ENCODE measurements at regions not wholly inside any gene's neighbourhood (a gene's known extent, or its start where the extent isn't known, plus 50 kb on each side); places are given as distances from the start of the nearest gene placed in this dataset.

- Histone ChIP-seq H2AFZ (ENCODE audit: low read length) (no peak overlapping the region), H3K79me2 (ENCODE audit: control insufficient read depth in 1 of 2, insufficient read depth in 2 of 2, low read length in 2 of 2) (no peaks in the 10 kb centered on the region), H3K4me1 (replicated peaks in 1 of 4; ENCODE audit: control insufficient read depth in 3 of 4, insufficient read depth in 4 of 4, low read length in 3 of 4) (no peaks in the 10 kb centered on the region), H4K8ac (ENCODE audit: extremely low read depth, insufficient read depth, low read length) (no peak overlapping the region), H2BK20ac (ENCODE audit: low read length) (no peak overlapping the region), H3K23me2 (ENCODE audit: low read depth, low read length) (no peaks in the 10 kb centered on the region), H3K9me3 (ENCODE audit: insufficient read depth in 2 of 2, low read depth in 1 of 2, low read length in 1 of 2) (no peaks in the 10 kb centered on the region), H3K4ac (replicated peaks; ENCODE audit: insufficient read length, low read depth, low read length) (no peak overlapping the region), H2BK120ac (replicated peaks; ENCODE audit: low read depth, low read length) (no peak overlapping the region), H3K56ac (replicated peaks; ENCODE audit: insufficient read length, low read depth, low read length) (no peak overlapping the region), H3K79me1 (ENCODE audit: low read depth, low read length) (no peaks in the 10 kb centered on the region), H3K27me3 (replicated peaks in 1 of 4; ENCODE audit: control insufficient read depth in 3 of 4, extremely low read depth in 1 of 4, insufficient read depth in 3 of 4, low read length in 3 of 4) (no peaks in the 10 kb centered on the region), H3K9ac (replicated peaks in 1 of 4; ENCODE audit: extremely low read depth in 1 of 4, low read depth in 3 of 4, low read length in 3 of 4) (no peak overlapping the region), H3K18ac (ENCODE audit: extremely low read depth, low read length) (no peak overlapping the region), H2AK5ac (ENCODE audit: low read depth, low read length) (no peak overlapping the region), H2BK12ac (ENCODE audit: low read depth, low read length) (no peak overlapping the region), H3K4me2 (ENCODE audit: insufficient read depth in 1 of 2, low read depth in 2 of 2, low read length in 2 of 2) (no peak overlapping the region), H3K36me3 (ENCODE audit: control insufficient read depth in 2 of 4, insufficient read depth in 4 of 4, low read length in 3 of 4) (no peaks in the 10 kb centered on the region), H3K14ac (ENCODE audit: insufficient read length) (no peak overlapping the region), H2BK15ac (ENCODE audit: low read length) (no peak overlapping the region), H4K5ac (ENCODE audit: insufficient read length, low read depth, low read length) (no peak overlapping the region), H3K4me3 (ENCODE audit: extremely low read depth in 1 of 4, insufficient read depth in 2 of 4, low read depth in 3 of 4, low read length in 4 of 4) (no peak overlapping the region), H2BK5ac (ENCODE audit: low read depth, low read length) (no peak overlapping the region), H4K91ac (replicated peaks; ENCODE audit: insufficient read length, low read length) (no peak overlapping the region), H3K23ac (ENCODE audit: insufficient read length) (no peak overlapping the region), H3K27ac (ENCODE audit: low read depth, low read length) (no peak overlapping the region), H4K20me1 (replicated peaks in 1 of 2; ENCODE audit: control insufficient read depth in 1 of 2, insufficient read depth in 2 of 2, low read length in 2 of 2) (no peaks in the 10 kb centered on the region)
- 83% methylated on average over 3 of the region's 3 CpGs; no CpG with 5 or more reads in 1 of the 2 experiments for WGBS, 2 experiments (ENCODE audit: extremely low coverage in 1 of 2, insufficient coverage in 1 of 2, insufficient read length in 1 of 2, insufficient replicate concordance in 2 of 2, low coverage in 1 of 2, low lambda C conversion rate in 2 of 2, missing lambda C conversion rate in 1 of 2)
- DNase-seq (ENCODE audit: low read depth in 1 of 2, low spot score in 2 of 2) = no peak
- POLR2A ChIA-PET (ENCODE audit: partially characterized antibody) = no interaction called here
- CTCF ChIA-PET (ENCODE audit: partially characterized antibody) = interaction anchor here (0.6 to 2.1 kb wide), 4 partner anchors 9 to 169 kb away, joined by 3 to 5 read pairs (median 5); no protein-coding TSS in a partner anchor
- no peak for TF ChIP-seq SP1 (IDR thresholded peaks at IDR 0.05; ENCODE audit: low read depth, low read length)
- FAIRE-seq = no peak
These were observed 109.7 kb upstream of the DDX18 start for GRCh38 chr2:117704818-117705217.
